HG03135 (cell line): ENCODE measurements at regions not wholly inside any gene's neighbourhood (a gene's known extent, or its start where the extent isn't known, plus 50 kb on each side); places are given as distances from the start of the nearest gene placed in this dataset.

Experiments used
- ATAC-seq: cut with Tn5 transposase; IDR thresholded peaks from one replicate; pipeline ENCODE4 v1.9.1; 2021; ENCODE audit warnings: mild to moderate bottlenecking, moderate library complexity; ENCODE audit not compliant: unreplicated experiment

DNA sequence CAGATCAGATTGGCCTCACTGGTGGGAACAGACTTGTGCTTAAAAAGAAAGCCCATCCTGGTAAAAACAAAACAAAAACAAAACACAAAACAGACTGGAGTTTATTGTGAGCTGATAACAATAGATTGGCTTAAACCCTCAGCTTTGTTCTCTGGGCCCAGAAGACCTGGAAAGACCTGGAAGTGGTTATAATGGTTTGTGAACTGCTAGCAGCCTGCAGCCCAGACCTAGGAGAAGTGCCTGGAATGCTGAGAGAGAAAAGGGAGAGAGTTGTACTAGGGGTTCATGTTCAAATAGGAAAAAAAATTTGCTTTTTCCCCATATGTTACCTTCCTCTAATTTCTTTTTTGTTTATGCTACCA lies 396.6 kb downstream of the DMAC1 start:
- ATAC-seq = no peak

DNA sequence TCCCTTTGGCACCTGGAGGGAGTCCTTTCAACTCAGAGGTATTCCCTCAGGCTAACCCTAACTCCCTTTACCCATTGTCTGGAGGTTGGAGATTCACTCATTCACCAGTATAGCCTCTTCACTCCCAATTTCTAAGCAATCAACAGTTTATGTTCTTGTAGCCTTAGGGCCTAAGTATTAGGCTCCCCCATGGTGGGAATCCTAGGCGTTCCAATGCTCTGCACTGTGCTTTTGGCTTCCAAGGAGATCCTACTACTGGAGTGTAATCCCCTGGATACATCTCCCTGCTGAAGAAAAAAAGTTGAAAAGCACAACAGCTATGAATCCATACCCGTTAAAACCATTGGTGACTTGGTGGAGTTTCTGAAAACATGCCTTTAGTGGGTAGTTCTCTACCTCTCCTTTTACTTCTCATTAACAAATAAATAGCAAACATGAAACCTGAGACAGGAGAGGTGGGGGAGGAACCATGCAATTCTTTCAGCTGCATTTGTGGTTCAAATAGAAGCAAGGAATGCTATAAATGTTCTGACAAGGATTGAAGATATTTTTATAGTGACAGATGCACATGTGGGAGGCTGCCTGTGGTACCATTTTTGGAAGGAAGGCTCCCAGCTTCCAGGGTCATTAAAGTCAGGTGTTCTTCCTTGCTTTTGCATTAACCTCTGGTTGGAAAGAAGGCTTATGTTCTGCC lies 397.1 kb downstream of the DMAC1 start:
- no peak for ATAC-seq

DNA sequence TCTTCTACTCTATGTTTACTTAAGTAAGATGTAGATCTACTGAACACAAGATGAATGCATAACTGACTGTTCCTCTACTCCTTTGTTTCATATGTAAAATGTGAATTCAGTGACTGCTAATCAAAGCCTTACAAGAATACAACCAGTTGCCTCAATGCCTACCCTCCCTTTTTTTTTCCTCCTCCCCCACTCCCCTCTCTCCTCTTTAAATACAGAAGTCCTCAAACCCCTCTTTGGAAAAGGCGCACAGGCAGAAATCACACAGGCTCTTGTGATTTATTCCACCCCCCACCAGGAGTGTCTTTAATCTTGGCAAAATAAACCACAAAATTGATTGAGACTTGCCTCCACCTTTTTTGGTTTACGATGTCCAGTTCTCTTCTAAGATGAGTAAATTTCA lies 398.5 kb downstream of the DMAC1 start:
- no peak for ATAC-seq

DNA sequence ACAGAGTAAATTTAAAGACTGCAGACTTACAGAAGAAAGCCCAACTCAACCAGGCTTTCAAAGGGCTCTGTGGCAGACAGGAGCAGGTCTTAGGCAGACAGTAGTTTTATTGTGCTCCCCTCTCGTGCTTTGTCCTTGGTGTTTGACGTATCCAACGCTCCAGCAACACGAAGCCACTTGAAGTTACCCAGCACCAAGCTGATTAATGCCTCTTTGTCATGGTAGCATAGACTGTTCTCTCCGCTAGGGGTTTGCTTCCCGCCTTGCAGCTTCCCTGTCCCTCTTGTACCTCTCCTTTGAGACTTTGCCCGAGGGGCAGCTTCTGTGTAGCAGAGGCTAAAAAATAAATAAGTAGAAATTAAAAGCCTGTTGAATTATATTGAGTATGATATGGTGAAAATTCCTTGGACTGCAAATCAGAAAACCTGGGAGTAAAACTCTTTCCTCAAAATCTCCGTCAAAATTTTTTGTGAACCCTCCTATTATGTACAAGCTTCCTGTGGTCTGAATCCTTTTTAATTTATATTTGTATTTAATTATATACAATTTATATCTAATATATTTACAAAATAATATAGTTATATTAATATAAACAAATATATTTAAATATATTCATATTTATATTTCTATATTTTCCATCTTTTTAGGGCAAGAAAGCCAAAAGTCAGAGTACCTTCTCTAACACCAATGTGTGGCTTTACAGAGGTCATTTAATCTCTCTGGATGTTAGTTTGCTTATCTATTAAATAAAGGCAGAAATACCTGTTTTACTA lies 405.4 kb downstream of the DMAC1 start:
- ATAC-seq = no peak

DNA sequence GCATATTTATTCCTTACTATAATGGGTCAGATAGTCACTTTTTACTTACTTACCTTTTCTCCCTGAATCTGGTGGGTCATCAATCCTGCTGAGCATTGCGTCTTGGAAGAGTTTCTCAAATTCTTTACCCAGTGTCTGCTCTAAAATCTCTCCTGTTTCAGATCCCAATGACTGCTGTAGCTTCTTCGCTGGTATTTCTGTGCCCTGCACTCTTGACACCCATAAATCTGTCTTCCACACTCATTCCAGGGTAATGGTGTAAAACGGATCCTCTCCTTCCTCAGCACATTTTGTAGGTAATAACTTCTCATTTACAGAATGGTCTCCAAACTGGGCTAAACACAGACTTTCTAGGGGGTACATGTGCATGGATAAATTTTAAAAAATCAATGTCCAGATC lies 407.4 kb downstream of the DMAC1 start:
- ATAC-seq = no peak

DNA sequence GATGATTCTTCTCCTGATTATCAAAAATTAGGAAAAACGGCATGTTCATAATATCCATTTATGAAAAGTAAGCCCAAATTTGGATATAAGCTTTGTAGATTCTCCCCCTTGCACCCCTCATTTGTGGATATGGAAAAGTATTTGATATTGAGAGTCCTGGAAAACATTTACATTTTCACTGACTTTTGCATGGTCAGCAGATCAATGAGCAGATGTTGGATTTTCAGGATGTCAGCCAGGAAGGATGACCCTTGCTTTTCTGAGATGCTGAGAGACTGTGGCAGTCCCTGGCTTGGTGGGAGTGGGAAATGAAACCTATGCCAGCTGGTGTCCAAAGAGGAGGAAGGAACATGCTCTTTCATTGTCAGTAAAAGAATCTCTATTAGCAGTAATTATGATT lies 410.8 kb downstream of the DMAC1 start:
- ATAC-seq = no peak

DNA sequence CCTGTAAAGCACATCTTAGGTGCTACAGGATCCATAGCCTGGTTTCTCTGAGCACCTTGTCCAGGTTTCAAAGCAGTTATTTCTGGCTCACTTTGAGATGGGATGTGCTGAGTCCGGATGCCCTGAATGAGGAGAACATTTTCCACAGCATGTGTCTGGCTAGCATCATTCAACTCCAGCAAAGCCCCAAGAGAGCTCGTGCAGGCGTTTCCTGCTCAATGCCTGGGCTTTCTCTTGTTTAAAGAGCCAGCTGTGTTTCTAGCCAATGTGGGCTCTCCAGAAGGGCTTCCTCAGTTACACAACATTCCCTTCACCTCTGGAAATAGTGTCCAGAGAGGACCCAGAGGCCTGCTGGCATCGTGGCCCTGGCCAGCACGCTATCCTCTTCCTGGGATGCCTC lies 411.7 kb downstream of the DMAC1 start:
- no peak for ATAC-seq

DNA sequence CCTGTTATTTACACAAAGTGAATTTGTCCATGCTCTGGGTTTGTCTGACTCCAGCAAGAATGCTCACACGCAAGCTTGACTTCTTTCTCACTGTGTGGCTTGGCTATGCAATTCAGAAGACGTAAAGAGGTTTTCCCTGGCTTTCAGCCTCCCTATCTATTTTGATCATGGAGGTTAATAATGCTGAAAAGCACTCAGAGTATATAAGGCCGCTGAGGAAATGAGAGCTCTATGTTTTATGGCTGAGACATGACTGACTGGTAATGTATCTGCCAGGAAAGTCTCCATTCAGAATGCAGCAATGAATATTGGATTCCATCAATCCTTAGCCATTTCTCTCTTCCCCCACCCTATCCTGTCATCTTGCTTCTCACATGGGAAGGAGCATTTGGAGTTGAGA lies 417.3 kb downstream of the DMAC1 start:
- ATAC-seq = no peak

DNA sequence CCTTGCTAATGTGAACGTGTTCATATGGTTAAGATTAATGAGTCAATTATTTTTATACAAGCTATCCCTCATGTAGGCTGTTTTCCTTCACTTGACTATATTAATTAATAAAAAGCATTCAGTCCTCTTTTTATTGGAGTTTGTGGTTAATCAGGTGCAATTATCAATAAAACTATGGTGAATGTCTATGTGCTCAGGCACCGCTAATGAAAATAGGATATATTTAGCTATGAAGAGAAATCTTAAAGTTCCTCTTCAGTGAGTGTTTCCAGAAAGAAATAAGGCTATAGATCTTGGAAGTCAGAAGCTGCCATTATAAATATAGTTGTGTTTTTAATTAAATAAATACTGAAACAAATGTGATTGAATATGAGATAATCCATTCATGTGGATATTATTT lies 422.1 kb downstream of the DMAC1 start:
- no peak for ATAC-seq

DNA sequence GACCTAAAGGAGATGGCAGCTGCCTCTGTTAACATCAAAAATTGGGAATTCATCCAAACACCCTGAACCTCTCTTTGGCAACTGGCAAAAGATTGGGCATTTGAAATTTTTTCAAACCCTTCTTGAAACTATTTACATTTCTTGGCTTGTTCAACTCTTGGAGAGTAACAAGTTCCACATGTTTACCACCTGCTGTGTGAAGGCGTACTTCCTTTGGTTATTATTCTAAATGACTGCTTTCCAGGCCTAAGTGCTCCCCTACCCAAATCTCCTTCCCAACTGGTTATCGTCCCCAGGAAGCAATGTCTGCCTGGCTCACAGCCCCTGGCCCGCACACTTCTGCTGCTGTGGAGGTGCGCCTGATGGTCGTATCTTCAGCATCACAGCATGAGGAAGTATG lies 422.7 kb downstream of the DMAC1 start:
- ATAC-seq = no peak

DNA sequence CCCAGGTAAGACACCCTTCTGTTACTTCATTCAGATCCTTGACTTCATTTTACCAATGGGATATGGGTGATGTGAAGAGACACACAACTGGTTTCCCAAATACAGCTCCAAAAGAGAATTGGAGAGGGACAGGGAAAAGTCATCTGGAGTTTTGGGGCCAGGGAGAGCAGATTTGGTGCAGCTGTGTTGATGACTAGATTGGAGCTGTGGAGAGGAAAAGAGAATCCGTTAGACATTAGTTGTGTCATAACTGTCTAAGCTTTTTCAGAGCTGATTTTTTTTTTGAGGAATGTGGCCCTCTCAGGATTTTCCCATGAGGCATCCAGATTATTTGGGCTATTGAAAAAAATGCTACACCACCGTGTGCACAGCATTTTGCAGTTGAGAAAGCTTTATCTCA lies 423.4 kb downstream of the DMAC1 start:
- ATAC-seq = no peak

DNA sequence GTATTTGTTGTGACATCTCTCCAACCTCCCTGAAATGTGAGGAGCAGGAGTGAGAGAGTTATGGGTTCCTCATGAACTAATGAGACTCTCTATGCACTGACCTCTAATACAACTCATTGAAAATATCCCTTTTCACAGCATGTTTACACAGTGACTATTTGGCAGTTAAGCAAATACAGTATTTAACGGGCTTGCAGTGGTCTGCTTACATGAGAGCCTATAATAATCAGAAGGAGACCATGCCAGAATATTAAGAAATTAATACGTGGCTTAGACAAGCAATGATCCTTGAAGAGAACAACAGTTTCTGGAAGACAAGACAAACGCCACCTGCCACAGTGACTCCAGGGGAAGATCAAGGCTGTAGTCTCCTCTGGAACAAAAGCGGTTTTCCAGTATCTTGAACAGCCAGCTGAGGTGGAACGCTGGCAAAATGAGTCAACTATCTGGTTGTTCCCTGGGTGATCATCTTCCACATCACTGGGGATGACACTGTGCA lies 424.5 kb downstream of the DMAC1 start:
- ATAC-seq = no peak

DNA sequence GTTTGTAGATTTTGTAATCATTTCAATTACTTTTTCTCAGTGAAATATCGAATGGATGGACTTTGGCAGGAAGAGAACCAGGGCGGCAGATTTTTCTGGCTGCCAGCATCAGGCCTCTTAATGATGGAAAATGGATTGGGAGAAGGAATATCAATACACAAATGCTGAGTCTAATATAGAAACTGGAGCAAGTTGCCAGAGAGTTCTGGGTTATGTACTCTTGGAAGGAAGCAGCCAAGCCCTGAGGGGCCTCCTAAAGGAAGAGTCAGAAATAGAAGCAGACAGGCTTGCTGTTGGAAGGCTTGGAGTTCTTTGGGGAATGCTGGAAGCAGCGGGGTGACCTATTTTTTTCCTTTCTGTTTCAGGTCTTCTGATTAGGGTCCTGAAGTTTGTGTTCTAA lies 428.6 kb downstream of the DMAC1 start:
- no peak for ATAC-seq

DNA sequence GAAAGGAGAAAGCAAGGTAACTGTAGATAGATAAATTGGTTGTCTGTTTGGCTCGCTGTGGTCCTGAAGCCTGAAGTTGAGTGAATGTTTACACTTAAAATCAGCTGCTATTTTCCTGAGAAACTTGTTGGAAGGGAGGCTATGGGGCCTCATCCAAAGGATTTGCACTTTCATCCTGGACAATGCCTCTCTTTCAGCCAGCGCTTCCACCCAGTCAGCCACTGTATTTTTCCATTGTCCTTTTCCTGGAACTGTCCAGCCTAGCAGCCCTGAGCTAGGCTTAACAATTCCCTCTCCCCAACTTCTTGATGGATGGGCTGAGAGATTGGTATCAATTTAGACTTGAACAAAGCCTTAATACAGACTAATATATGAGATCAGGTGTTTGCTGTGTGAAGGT lies 429.2 kb downstream of the DMAC1 start:
- ATAC-seq = no peak

DNA sequence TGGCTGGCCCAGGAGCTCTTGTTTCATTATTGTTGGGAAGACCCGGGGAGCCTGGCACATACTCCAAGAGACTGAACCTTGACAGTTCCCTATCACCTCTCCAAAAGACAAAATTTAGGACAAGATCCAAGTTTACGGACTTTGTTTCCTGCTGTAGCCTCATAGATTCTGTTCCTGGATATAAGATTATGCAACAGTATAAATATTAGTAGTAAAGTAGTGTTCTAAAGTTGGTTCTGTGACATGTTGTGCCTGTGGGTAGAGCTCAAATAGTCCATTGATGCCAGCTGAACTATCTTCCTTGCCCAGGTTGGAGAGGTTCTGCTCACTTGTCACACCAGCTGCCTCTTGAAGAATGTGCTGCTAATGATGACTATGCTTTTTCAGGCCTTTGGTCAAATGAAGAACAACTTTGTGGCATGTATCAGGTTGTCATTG lies 430.2 kb downstream of the DMAC1 start:
- no peak for ATAC-seq

DNA sequence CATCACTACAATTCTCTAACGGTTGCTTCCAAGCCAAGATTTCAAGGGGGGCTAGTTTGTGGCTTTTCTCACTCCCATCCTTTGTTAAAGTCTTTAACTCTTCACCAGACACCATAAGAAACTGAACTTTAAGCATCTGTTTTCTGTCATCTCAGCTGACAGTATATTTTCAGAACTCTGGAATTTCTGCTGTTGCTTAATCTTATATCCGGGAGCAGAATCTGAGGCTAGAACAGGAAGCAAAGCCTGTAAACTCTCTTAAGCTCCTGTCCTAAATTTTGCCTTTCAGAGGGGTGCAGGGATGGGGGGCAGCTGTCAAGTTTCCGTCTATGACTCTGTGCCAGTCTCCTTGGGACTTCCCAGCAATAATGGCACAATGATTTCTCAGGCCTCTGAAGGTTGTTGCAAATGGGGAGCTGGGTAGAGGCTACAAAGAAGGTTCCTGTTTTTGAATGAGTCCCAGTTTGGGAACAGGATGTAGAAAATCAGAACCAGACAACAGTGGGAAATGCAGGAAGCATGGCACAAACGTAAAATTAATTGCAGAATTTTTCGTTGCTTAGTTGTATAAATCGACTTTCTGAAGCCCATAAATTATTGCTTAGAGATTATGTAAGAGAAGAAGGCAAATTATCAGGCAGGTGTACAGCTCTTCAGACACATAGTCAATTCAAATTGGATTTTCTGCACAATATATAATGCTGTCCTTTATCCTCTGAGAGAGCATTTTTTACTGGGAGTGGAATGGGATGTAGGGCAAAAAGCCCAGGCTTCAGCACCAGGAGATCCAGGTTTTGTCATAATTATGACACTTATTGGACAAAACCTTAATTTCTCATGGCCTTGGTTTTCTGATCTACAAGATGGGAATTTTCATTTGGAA lies 430.9 kb downstream of the DMAC1 start:
- no peak for ATAC-seq

DNA sequence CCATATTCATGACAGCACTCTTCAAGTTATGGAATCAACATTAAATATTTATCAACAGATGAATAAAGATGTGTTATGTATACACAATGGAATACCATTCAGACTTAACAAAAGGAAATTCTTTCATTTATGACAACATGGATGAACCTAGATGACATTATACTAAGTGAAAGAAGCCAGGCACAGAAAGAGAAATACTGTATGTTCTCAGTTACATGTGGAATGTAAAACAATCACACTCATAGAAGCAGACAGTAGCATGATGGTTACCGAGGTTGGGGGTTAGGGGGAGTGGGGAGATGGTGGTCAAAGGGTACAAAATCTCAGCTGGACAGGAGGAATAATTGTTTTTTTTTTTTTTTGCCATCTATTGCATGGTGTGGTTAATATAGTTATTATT lies 431.9 kb downstream of the DMAC1 start:
- no peak for ATAC-seq

DNA sequence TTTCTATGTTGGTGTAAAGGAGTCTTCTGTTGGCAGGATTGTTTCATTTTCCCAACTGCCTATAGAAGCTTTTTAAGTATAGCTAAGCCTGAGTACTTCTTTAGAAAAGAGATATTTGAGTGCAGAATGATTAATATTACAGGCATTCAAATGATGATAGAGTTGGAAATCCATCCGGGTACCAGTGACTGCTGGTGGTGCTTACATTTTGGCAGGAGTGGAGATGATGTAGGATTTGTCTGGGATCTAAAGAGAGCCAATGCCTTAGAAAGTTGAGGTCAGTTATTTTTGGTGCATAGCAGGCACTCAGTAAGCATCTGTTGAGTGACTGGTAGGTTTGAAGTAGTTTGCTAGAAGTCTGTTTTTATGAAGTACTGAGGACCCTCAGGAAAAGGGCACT lies 433.5 kb downstream of the DMAC1 start:
- no peak for ATAC-seq

DNA sequence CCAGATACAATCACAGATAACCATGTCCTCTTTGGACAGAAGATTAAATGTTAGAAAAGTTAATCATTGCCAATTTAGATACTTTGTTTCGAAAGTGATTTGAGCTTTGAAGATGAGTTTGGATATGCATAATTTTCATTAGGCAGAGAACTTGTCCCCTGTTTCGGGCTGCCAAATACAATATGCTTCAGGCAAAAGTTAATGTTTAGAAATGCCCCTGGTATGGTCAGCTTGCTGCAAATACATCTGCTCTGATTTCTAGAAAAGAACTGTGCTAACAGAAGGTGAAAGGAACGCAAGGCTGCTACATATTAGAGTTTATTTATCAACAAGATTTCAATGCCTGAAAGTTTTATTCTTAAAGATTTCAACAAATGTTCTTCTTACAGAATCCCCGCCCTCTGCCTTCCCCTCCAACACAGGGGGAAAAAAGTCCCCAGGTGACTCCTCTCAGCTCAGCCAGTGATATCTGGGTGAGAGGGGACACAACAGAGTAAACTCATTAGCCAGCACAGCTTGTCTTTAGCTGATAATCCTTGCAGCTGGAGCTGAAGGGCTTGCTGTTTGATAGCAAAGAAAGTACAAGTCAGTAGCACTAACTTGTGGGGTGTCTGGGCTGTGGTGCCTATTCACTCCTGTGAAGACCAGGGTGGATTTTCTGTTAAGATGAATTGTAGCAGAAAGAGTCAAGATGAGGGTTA lies 435.7 kb downstream of the DMAC1 start:
- ATAC-seq = no peak

DNA sequence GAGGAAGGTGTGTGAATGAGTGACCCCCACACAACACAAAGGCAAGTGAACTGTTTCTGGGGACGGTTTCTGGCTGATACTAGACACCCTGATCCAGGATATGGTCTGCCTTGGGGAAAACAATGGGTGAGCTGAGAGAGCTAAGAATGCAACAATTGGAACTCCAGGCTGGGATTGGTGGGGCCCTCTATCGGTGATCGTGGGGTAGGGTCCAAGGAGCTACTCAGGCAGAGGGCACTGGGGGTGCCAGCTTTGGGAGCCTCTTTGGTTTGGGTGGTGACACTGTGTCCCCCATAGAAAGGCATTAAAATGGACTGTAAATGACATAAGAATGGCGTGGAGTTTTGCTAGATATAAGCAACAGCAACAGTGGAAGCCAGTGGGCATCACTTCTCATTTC lies 439.1 kb downstream of the DMAC1 start:
- ATAC-seq = no peak

DNA sequence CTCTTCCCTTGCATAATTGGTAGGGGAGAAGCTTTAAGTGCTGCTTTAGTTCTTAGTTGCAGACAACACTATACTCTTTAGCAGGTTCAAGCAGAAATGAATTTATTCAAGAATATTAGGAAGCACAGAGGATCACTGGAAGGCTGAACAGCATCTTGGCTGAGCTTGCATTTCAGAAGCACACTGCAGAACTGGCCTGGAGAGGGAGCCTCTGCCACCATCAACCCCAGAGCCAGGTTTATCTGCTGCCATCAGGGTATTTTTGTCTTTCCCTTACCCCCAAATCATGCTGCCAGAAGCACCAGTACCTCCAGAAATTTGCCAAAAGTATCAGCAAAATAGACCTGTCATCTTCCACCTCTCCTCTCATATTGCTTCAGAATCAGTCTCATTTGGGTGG lies 440.7 kb downstream of the DMAC1 start:
- no peak for ATAC-seq
